Stimulated activated CD8-positive, alpha-beta memory T cell treated with anti-CD3 and anti-CD28 coated beads, Interleukin-7, amount 100 ng/mL, for 1 hour (primary cell): ENCODE measurements at regions not wholly inside any gene's neighbourhood (a gene's known extent, or its start where the extent isn't known, plus 50 kb on each side); places are given as distances from the start of the nearest gene placed in this dataset.
"Not testable (repeated sequence)": the region's sequence is repeated elsewhere in the genome, so short reads cannot be mapped to it uniquely, and the experiment has no call there.

Source experiments
- DNase-seq, 2 donors: peaks; one replicate each; pipeline ENCODE4 v3.0.0-alpha.2; 2020; ENCODE audit warnings: low read depth in 2 of 2

DNA sequence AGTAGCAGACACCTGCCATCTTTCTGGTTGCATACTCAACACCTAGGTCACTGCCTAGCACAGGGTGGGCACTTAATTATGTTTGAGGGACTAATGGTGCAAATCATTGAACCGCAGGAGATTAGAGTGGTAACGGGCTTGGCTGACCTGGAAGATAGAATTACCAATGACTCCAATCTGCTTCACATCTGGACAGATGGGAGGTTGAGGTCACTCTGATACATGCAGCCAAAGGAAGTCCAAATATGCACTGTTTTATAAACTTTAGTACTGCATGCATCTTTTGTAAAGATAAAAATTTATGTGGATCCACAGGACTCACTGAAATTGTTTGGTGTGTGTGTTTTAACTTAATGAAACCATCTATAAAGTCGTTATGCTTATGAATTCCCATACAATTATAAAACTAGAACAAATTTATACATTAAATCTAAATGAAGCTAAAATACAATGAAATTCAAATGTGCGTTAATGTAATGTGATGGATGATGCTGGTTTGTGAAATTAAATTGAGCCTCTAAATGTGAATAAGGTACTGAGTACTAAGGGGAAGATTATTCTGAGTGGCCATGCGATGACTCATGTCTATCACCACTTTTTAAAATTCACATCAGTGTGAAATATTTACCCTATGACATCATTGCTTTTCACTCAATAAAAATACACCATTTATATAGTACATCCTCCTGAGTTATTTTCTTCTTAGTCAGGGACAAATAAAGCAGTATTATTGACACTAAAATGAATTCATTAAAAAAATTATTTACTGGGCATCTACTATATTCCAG, 224.7 kb upstream of the FAM78B start:
- no peak for DNase-seq

DNA sequence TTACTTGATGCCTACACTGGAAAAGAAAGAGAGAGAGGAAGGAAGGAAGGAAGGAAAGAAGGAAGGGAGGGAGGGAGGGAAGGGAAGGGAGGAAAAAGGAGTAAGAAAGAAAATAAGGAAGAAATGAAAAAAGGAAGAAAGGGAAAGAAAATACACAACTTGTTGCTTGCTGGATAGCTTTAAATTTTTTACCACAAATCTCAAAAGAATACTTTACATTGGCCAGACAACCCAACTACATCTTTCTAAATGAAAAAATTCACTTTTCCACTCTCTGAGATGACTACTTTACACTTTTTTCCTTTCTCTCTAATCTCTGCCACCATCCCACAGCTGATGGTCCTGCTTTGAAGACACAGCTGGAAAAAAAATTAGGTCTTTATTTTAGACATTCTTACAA, 228.9 kb upstream of the FAM78B start:
- DNase-seq, result no peak

DNA sequence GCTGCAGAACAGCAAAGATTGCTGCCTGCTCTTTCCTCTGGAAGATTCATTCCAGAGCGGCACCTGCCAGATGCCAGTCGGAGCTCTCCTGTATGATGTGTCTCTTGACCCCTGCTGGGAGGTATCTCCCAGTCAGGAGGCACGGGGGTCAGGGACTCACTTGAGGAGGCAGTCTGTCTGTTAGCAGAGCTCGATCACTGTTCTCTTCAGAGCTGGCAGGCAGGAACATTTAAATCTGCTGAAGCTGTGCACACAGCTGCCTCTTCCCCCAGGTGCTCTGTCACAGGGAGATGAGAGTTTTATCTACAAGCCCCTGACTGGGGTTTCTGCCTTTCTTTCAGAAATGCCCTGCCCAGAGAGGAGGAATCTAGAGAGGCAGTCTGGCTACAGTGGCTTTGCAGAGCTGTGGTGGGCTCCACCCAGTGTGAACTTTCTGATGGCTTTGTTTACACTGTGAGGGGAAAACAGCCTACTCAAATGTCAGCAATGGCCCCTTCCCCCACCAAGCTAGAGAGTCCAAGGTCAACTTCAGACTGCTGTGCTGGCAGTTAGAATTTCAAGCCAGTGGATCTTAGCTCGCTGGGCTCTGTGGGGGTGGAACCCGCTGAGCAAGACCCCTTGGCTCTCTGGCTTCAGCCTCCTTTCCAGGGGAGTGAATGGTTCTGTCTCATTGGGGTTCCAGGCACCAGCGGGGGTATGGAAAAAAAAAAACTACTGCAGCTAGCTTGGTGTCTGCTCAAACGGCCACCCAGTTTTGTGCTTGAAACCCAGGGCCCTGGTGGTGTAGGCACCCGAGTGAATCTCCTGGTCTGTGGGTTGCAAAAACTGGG, 242.7 kb upstream of the FAM78B start:
- not testable (repeated sequence) for DNase-seq

DNA sequence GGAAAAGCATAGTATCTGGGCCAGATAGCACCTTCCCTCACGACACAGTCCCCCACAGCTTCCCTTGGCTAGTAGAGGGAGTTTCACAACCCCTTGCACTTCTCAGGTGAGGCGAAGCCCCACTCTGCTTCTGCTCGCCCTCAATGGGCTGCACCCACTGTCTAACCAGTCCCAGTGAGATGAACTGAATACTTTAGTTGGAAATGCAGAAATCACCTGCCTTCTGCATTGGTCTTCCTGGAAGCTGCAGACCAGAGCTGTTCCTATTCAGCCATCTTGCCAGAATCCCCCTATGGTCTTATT, 243.2 kb upstream of the FAM78B start:
- no peak for DNase-seq

DNA sequence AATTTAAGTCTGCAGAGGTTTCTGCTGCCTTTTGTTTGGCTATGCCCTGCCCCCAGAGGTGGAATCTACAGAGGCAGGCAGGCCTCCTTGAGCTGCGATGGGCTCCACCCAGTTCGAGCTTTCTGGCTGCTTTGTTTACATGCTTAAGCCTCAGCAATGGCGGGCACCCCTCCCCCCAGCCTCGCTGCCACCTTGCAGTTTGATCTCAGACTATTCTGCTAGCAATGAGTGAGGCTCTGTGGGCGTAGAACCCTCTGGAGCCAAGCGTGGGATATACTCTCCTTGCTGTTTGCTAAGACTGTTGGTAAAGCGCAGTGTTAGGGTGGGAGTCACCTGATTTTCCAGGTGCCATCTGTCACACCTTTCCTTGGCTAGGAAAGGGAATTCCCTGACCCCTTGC, 250.0 kb upstream of the FAM78B start:
- not testable (repeated sequence) for DNase-seq

DNA sequence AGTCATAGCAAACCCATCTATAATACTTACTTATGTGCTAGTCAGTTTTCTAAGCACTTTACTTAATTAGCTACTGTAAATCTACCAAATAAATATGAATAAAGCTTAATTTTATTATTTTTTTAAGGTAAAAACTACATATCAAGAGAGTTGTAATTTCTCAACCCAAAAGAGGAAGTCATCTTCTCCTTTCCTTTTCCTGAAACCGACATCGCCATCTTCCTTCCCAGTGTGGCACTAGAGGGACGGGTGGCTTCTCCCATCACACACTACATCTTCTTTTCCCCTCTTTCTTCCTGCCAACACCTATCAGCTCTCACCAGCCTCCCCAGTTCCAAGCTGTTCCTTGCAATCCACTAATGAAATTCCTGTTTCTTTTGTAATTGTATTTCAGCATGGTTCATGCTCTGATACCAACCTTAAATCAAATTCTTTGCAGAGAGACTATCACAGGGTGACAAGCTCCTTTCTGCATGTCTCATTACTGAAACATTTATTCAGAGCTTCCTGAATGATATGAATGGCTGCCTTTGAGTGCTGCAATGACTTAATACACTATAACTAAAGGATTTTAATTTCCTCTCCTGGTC, 251.6 kb upstream of the FAM78B start:
- no peak for DNase-seq

DNA sequence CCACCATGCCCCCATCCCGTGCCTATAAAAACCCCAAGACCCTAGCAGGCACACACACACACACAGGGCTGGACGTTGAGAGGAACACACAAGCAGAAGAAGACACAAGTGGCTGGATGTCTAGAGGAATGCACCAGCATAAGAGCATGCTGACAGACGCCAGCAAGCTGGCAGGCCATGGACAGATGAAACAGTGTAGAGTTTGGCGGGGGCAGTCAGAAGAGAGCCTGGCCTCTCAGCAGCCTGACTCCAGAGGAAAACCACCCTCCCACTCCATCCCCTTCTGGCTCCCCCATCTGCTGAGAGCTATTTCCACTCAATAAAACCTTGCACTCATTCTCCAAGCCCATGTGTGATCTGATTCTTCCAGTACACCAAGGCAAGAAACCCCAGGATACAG, 255.8 kb upstream of the FAM78B start:
- DNase-seq, result not testable (repeated sequence)

DNA sequence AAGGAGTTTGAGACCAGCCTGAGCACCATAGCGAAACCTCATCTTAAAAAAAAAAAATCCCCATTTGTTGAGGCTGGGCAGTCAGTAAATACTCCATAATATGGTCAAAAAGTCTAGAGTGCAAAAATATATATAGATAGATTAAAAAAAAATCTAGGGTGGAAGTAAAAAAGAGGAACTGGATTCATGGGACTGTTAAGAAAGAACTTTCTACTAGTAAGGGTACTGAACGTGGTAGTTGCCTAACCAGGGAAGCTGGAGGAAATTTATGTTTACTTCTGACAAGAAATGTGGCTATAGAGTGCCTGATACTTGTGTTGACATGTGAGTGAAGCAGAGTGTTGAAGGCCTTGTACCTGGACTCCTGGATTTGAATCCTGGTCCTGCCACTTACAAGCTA, 265.9 kb upstream of the FAM78B start:
- DNase-seq, result no peak

DNA sequence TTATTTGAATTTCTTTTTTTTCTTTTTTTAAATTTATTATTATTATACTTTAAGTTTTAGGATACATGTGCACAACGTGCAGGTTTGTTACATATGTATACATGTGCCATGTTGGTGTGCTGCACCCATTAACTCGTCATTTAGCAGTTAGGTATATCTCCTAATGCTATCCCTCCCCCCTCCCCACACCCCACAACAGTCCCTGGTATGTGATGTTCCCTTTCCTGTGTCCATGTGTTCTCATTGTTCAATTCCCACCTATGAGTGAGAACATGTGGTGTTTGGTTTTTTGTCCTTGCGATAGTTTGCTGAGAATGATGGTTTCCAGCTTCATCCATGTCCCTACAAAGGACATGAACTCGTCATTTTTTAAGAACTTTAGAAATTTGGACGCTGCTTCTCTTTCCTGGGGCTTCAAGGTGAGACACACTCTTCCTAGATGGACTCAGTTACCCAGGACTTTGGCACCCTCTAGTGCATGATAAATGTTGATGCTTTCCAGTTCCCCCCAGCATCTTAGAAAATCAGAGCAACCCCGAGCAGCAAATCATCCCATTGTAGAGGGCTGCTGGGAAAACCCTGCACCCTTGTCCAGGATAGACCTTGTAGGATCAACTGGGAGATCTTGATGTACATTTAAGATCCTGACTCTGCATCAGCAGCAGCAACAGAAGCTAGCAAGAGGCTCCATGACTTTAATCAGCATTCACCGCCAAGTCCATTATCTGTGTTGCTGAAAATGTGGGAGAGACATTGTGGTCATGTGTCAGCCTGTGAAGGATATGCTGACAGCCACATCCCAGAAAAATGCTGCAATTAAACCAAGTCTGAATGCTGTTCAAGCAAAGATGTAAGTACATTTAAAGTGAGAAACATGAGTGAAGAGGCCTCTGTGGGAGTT, 266.9 kb upstream of the FAM78B start:
- DNase-seq, result not testable (repeated sequence)

DNA sequence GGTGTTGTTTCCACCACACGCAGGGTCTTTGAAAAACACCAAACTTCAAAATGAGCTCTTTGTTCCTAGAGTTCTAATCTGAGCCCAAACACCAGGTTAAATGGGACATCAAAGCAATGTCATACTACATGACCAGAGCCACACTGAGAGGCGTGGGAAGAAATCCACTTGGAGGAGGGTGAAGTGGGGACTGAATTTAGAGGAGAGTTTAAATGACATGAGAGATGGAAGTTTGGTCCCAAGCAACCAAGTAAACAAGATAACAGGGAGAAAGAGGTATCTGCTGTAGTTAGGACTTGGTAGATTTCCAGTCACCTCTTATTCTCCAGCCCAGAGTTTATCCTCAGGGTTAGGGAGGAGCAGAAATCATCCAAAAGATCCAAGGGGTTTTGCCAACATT, 290.9 kb upstream of the FAM78B start:
- DNase-seq, result no peak

DNA sequence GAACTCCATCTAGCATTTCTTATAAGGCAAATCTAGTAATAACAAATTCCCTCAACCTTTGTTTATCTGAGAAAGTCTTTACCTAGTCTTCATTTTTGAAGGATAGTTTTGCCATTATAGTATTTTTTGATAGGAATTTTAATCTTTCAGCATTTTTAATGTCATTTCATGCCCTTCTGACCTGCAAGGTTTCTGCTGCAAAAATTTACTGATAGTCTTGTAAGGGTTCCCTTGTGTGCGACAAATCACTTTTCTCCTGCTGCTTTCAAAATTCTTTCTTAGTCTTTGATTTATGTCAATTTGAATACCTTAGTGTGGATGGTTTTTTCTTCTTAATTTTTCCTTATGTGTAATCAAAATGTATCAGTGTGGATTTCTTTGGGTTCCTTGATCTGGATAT, 297.5 kb upstream of the FAM78B start:
- no peak for DNase-seq

DNA sequence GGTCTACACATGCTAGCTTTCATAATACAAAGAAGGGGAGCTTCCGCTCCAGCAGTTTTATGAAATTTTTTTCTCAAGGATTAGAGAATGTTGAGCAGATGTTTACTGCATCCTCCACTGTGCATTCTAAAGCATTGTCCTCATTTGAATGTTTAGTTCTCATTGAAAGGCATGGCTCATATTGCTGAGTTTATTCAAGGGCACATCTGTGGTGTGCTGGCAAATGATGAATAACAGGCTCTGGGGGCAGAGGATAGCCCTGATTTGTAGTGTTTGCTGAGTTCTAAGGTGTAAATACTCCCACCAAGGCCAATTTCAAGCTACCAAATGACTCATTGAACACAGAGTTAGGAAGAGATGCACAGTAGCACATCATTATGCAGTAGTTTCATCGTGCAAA, 303.2 kb upstream of the FAM78B start:
- no peak for DNase-seq

DNA sequence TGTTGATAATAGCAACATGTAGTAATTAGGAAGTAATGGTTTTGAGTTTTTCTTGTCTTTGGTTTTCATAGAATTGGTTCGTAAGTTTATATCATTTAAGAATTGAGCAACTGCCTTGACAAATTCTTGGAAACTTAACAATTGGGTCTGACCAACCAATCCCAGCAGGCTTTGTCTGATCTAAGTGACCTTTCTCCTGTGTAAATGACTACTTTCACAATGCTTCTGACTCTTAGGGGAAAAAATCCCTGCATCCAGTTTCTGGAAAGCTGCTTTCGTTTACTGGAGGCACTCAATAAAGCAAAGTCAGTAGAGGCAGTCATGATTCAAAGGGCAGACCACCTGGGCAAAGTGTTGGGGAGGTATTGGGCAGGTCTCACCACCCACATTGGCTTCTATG, 303.6 kb upstream of the FAM78B start:
- DNase-seq, result no peak

DNA sequence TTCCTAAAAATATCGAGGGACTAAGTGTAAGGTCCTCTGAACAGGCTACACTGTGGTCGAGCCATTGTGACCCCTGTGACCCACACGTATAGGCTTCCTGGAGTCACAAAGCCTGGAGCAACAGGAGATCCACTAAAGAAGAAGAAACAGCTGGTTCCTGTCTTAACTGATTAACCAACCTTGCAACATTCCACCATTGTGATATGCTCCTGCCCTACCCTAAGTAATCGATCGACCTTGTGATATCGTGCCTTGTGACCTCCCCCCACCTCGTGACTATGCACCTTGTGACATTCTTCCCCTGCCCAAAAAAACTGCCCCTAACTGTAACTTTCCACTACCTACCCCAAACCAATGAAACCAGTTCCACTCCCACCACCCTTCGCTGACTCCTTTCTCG, 304.6 kb upstream of the FAM78B start:
- DNase-seq, result no peak

DNA sequence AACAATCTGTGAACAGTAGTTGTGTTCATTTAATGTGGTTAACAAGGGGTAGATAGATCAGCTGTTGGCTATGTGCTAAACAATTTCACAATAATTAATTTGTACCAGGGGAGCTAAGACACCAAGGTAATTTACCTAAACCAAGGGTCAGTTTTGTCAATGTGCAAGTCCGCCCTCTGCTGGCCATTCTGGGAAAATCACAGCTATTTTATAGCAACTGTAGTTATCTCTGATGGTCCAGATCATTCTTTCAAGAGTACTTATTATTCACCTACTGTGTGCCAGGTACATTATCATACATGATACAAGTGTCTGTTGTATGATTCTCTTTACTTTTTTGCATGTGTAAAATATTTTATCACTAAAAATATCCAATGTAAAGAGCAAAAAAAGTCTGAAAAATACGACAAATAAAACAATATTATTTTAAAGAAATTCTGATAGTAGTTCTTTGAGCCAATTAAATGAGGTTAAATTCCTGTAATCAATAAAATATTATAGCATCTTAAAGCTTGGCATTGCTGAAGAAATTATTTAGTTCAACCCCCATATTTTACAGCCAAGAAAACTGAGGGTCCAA, 312.3 kb upstream of the FAM78B start:
- peak in 1 of 2 donors; percentile 41 for DNase-seq

DNA sequence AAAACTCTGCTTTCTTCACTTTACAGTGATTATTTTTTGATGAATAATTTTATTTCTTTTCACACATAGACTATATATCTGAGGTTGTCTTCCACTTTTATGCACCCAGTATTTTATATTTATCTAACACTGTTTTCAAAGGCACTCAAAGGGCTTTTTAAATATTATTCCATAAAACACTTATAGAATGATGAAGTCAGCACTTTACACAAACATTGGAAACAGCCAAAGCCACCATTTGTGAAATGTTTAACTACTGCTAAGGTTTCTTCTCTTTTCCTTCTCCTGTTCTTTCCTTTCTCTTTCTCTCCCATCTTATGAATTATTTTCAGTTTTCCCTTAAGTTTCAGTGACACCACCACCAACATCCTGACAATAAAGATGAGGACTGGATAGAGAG, 317.7 kb upstream of the FAM78B start:
- DNase-seq, result no peak

DNA sequence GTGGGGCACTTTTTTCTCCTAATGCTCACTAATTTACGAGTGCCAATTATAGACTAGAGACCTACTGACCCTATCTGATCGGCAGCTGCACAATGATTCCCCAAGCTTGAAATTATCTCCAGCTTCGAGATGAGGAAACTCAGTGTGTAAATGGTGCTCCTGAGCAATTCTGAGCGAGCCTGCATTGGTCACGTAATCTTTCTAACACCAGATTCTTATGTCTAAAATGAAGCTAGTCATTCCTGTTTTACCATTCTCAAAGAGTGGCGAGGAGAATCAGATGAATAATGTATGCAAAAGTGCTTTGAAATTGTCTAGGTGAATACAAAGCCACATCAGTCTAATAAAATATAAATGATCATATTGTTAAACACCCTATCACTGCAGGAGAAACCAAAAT, 318.1 kb upstream of the FAM78B start:
- no peak for DNase-seq

DNA sequence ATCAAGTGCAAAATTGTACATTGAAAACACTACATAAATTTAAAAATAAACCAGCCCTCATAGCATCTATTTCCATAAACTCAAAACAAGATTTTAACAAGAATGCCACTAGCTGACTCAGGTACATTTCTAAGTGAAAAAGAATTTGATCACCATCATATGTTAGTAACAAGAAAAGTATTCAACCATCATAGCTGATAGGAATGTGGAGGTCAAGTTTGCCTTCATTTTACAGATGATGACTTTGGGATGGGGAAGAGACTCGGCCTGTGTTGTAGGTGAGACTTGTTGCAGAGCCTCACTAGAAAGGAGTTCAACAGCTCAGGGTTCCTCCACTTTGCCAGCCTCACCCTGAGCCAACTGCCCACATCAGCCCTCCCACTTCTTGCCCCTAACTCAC, 318.8 kb upstream of the FAM78B start:
- DNase-seq, result no peak

DNA sequence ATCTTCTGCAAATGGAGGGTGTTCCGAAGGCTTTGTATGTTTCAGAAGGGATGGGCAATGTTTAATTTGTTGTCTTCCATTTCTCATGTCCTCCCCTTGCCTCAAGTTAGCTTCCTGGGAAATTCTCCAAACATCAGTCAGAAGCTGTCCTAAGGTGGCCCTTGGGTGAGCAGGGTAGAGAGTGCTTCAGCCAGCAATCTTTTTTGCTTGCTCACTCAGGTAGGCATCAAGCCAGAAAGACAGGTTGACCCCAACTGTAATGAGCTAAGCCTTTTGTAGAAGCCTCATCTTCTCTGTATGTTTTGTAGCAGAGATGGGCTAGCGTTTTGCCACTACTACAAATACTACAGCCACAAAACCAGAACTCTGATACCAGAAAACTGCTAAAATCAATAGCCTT, 321.5 kb upstream of the FAM78B start:
- no peak for DNase-seq

DNA sequence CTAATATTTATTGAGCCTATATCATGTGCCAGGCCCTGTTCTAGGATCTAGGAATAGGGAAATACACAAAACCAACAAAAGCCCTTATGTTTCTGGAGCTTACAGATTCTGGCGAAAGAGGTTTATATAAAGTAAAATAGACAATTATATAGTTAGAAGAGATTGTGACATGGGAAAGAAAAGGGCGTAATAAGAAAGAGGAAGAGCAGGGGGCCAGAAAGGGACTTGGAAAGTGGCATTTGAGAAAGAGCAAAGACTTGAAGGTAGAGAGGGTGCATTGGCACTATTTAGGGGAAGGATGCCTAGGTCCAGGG, 322.5 kb upstream of the FAM78B start:
- DNase-seq, result no peak

DNA sequence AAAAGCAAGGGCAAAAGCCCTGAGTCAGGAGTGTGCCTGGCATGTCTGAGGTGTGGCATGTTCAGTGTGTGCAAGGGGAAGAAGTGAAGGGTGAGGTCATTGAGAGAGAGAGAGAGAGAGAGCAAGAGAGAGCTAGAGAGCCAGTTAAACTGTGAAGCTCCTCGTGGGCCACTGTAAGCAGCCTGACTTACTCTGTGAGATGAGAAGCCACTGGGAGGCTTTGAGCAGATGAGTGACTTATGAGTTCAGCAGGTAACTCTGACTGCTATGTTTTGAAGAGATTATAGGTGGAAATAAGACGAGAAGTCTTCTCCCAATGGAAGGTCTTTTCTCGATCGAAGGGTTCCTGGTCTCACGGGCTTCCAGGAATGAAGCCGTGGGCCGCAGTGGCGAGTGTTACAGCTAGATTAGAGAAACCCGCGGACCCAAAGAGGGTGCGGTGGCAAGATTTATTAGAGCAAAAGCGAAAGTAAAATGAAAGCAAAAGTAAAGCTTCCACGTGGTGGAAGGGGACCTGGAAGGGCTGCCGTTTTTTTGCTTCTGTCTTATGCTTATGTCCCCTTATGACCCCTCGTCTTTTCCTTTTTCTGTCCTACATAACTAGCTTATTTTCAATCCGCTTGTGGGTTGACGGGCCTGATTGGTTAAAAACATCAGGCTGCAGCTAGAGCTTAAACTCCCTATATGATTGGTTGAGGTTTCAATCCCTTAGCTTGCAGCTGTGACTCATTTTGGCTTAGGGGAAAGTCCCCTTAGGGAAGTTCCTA, 323.1 kb upstream of the FAM78B start:
- peak in 1 of 2 donors; percentile 2 for DNase-seq
